ENCODE measurements at regions not wholly inside any gene's neighbourhood (a gene's known extent, or its start where the extent isn't known, plus 50 kb on each side); places are given as distances from the start of the nearest gene placed in this dataset.

- no peak overlapping the region for H3K27ac ChIP-seq
- H3K36me3 ChIP-seq, result no peaks in the 10 kb centered on the region
- no peak for DNase-seq
- peaks cover 24% of the 10 kb centered on the region for H3K27me3 ChIP-seq (ENCODE audit: insufficient read depth, low read depth, severe bottlenecking)
- H3K9me3 ChIP-seq (ENCODE audit: severe bottlenecking), result no peaks in the 10 kb centered on the region
- no peak for TF ChIP-seq CTCF (IDR thresholded peaks at IDR 0.05; ENCODE audit: low read depth, low read length)
- no peak overlapping the region for H3K4me3 ChIP-seq (ENCODE audit: low read depth, low read length)
These were observed 1128.6 kb downstream of the CDH8 start for GRCh38 chr16:60907645-60908044.

- H3K36me3 ChIP-seq, result no peaks in the 10 kb centered on the region
- H3K9me3 ChIP-seq (ENCODE audit: severe bottlenecking), result no peaks in the 10 kb centered on the region
- H3K4me3 ChIP-seq (ENCODE audit: low read depth, low read length), result no peak overlapping the region
- peaks cover 25% of the 10 kb centered on the region for H3K27me3 ChIP-seq (ENCODE audit: insufficient read depth, low read depth, severe bottlenecking)
- no peak for DNase-seq
- no peak overlapping the region for H3K27ac ChIP-seq
- TF ChIP-seq CTCF (IDR thresholded peaks at IDR 0.05; ENCODE audit: low read depth, low read length), result no peak
These were observed 1130.4 kb downstream of the CDH8 start for GRCh38 chr16:60905811-60906210.

- no peak for DNase-seq
- Histone ChIP-seq H3K27ac (no peak overlapping the region), H3K9me3 (ENCODE audit: severe bottlenecking) (no peaks in the 10 kb centered on the region), H3K27me3 (ENCODE audit: insufficient read depth, low read depth, severe bottlenecking) (peaks cover 19% of the 10 kb centered on the region), H3K4me3 (ENCODE audit: low read depth, low read length) (no peak overlapping the region), H3K36me3 (no peaks in the 10 kb centered on the region)
- no peak for TF ChIP-seq CTCF (IDR thresholded peaks at IDR 0.05; ENCODE audit: low read depth, low read length)
These were observed 1134.1 kb downstream of the CDH8 start for GRCh38 chr16:60902114-60902513.

DNA sequence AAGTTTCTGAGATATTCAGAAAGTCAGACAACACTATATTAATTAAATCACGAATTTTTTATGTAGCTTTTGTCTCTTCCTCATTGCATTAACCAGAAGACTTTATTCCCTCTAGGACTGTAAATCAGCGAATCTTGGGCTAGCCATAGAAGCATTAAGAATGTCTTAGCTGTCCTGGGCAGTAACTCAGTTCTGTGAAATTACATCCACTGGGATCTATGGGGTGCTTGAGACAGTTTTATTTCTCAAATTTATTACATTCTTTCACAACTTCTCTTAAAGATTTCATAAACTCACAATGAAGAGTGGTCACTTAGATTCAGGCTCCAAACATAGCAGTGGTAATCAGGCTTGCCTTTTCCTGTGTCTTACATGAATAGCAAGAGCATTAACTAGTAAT, 1153.4 kb downstream of the CDH8 start:
- no peak overlapping the region for H3K4me3 ChIP-seq (ENCODE audit: low read depth, low read length)
- H3K9me3 ChIP-seq (ENCODE audit: severe bottlenecking), result no peaks in the 10 kb centered on the region
- H3K36me3 ChIP-seq, result no peaks in the 10 kb centered on the region
- no peaks in the 10 kb centered on the region for H3K27me3 ChIP-seq (ENCODE audit: insufficient read depth, low read depth, severe bottlenecking)
- TF ChIP-seq CTCF (IDR thresholded peaks at IDR 0.05; ENCODE audit: low read depth, low read length), result no peak
- no peak for DNase-seq
- H3K27ac ChIP-seq, result no peak overlapping the region

DNA sequence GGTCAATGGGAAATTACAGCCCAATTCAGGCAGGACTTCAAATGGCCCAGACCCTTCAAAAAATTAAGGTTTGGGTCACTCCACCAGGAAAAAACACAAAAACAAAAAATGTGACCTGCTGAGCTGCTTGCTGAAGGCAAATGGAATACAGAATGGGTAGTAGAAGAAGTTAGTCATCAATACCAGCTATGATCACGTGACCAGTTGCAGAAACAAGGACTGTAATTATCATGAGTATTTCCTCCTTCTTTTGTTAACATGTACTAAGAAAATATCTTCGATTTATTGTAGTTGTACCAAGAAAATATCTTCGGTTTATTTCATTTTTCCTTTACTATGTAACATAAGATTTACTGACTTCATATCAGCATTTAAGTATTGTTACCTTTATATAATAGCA, 1183.6 kb downstream of the CDH8 start:
- no peak for TF ChIP-seq CTCF (IDR thresholded peaks at IDR 0.05; ENCODE audit: low read depth, low read length)
- H3K27ac ChIP-seq, result no peak overlapping the region
- H3K9me3 ChIP-seq (ENCODE audit: severe bottlenecking), result no peaks in the 10 kb centered on the region
- H3K36me3 ChIP-seq, result no peaks in the 10 kb centered on the region
- no peak for DNase-seq
- H3K27me3 ChIP-seq (ENCODE audit: insufficient read depth, low read depth, severe bottlenecking), result peaks cover 3% of the 10 kb centered on the region
- H3K4me3 ChIP-seq (ENCODE audit: low read depth, low read length), result no peak overlapping the region

GRCh38 chr16:60821661-60822060, 1214.6 kb downstream of the CDH8 start:
- Histone ChIP-seq H3K36me3 (no peaks in the 10 kb centered on the region), H3K4me3 (ENCODE audit: low read depth, low read length) (no peak overlapping the region), H3K9me3 (ENCODE audit: severe bottlenecking) (no peaks in the 10 kb centered on the region), H3K27me3 (ENCODE audit: insufficient read depth, low read depth, severe bottlenecking) (no peaks in the 10 kb centered on the region), H3K27ac (no peak overlapping the region)
- no peak for DNase-seq
- no peak for TF ChIP-seq CTCF (IDR thresholded peaks at IDR 0.05; ENCODE audit: low read depth, low read length)

All from WERI-Rb-1 (cell line).